ENCODE measurements at regions not wholly inside any gene's neighbourhood (a gene's known extent, or its start where the extent isn't known, plus 50 kb on each side); places are given as distances from the start of the nearest gene placed in this dataset.

- TF ChIP-seq EZH2 (IDR thresholded peaks at IDR 0.05; ENCODE audit: low read depth, low read length, severe bottlenecking) (no peak), SP1 (IDR thresholded peaks at IDR 0.05; ENCODE audit: low read depth, low read length) (no peak), EP300 (IDR thresholded peaks at IDR 0.05; ENCODE audit: borderline replicate concordance in 1 of 2, low read depth in 2 of 2, low read length in 2 of 2) (no peak), CTCF (IDR thresholded peaks at IDR 0.05; ENCODE audit: control extremely low read depth in 1 of 3, insufficient read depth in 1 of 3, low read depth in 1 of 3, low read length in 3 of 3) (no peak), ZNF274 (IDR thresholded peaks at IDR 0.05; ENCODE audit: borderline replicate concordance, extremely low read depth, low read length) (no peak), RFX5 (IDR thresholded peaks at IDR 0.05; ENCODE audit: borderline replicate concordance, low read depth, low read length) (no peak), NRF1 (IDR thresholded peaks at IDR 0.05; ENCODE audit: low read depth, low read length) (no peak), POLR2A (IDR thresholded peaks at IDR 0.05; ENCODE audit: control extremely low read depth in 1 of 2, low read depth in 2 of 2, low read length in 2 of 2) (no peak), TAF1 (IDR thresholded peaks at IDR 0.05; ENCODE audit: low read depth, low read length) (no peak), RBBP5 (IDR thresholded peaks at IDR 0.05; ENCODE audit: borderline replicate concordance, low read depth, low read length) (no peak), EGR1 (IDR thresholded peaks at IDR 0.05; ENCODE audit: borderline replicate concordance, low read depth, low read length) (no peak), MAFK (IDR thresholded peaks at IDR 0.05; ENCODE audit: low read depth, low read length) (no peak)
Observed at GRCh38 chr5:155780260-155780659, 546.7 kb upstream of the SGCD start.

Measured in H1 (cell line).